Amygdala (tissue), 56 donors: ENCODE measurements at regions not wholly inside any gene's neighbourhood (a gene's known extent, or its start where the extent isn't known, plus 50 kb on each side); places are given as distances from the start of the nearest gene placed in this dataset.
"Not testable (repeated sequence)": the region's sequence is repeated elsewhere in the genome, so short reads cannot be mapped to it uniquely, and the experiment has no call there.

Experiments
- DNase-seq, 56 donors: peaks; one replicate each; lab custom pipeline; 2025; lab: John Stamatoyannopoulos, UW

DNA sequence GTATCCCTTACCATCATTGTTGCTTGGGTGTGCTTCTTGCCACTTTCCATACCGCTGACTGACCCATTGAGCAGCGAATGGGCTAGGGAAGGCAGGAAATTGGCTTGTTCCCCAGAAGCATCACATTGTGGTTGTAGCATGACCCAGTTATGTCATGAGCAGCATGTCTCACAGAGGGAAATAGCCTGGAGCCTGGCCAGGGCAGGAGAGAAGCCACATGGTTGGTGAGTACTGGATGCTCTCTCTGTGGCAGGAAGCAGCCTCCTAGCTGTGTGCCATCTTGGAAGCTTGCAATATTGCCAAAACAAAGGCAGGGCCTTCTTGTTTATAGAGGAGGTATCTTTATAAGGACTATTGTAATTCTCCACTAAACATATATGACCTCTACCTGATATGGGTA is 482.6 kb downstream of the PIK3C3 start:
- DNase-seq, result peak in 2 of 56 donors; percentile 1 to 4

DNA sequence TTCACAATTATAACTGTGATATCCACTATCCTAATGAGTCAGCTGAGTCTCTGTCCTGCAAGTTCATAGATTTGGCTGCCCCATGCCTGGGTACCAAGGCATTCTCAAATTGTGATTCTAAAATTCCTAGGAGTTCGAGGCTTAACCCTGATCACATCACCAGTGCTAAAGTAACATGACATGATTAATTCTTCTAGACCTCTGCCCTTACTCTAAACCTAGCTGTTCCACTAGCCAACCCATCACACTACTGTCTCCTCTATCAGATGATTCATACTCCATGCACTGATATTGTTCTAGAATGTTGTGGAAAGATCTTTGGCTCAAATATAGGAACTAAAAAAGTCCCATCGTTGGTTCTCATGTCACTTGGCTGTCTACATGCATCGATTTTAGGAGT is 487.6 kb downstream of the PIK3C3 start:
- no peak for DNase-seq

DNA sequence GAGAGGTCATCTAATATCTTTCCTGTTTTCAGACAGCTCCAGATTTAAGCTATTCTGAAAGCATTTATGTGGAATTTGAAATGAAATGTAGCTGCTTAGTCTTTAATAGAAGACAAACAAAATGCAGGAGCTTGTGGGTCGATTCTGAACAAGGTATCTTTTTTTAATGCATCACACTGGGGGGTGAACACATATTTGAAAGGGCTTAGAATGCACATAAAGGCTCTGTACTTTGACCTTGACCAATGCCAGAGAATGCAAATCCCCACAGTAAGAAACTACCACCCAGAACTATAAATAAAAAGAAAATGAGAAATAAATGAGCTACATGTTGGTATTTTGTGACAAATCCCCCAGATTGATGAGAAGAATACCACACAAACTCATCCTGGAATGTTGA is 489.3 kb downstream of the PIK3C3 start:
- DNase-seq, result no peak

DNA sequence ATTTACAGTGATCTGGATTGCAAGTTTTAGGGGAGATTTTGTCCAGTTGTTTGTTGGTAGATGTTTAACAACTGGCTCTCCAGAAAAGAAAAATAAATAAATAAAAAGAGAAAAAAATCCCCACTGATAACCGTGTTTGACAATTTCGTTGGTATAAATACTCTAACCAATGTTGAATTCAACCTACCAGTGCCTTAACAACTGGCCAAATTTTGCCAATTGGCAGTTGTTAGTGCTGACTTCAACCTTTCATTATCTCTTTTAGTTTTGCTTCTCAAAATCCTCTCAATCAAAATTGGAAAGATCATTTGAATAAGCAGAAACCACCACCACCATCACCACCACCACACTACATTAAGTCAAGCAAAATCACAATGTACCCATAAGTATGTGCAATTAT is 490.3 kb downstream of the PIK3C3 start:
- no peak for DNase-seq

DNA sequence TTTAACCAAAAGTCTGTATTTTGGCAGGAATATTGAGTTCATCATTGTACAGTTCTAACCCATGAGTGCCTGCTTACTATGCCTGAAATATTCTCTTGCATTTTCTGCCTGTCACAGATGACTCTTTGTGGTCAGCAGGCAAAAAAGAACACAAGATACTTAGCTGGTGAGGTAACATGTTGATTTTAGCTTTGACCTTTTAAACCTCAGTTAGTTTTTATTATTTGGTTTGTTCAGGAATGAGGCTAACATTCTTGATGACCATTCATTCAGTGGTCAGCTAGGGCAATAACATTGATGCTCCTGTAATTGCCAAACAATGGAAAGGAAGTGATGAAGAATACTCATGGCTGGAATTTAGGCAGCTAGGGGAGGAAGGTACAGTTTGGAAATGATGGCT is 491.2 kb downstream of the PIK3C3 start:
- DNase-seq, result no peak

DNA sequence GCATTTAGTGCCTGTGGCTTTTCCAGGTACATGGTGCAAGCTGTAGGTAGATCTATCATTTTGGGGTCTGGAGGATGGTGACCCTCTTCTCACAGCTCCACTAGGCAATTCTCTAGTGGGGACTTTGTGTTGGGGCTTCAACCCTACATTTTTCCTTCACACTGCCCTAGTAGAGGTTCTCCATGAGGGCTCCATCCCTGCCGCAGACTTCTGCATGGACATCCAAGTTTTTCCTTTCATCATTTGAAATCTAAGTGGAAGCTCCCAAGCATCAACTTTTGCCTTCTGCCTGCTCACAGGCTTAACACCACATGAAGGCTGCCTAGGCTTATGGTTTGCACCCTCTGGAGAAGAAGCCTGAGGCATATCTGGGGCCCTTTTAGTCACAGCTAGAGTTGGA is 492.7 kb downstream of the PIK3C3 start:
- DNase-seq, result no peak

DNA sequence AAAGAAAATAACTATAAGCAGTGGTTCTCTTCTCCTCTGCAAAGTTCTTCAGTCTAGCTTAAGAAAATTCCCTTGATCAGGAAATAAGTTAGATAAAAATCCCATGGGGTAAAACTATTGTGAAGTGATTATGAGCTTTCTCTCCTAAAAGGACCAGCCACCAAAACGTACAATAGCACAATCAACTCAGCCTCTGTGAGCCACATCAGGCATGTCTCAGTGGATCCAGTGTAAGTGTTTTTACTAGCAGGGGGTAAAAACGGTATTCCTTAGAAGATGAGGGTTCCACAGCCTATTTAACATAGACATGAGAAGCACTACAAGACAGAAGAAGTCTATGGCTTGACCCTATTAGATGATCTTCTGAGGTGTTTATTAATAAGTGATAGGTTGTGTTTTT is 503.2 kb downstream of the PIK3C3 start:
- DNase-seq, result no peak

DNA sequence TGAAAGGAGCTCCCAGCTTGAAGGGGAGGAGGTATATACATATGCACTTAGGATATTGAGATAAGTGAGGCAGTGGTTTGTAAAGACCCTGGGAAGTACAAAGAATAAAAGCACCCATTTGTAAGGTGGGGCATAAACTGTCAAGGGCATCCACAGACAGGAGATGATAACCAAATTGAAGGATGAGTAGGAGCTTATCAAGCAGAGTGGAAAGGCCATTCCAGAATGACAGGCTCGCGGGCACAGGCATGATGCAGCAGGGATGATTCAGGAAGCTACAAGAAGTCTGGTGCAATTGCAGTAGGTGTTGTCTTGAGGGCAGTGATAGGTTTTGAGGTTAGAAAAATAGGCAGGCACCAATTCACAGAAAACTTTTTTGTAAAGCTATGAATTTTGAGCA is 504.8 kb downstream of the PIK3C3 start:
- DNase-seq, result no peak

DNA sequence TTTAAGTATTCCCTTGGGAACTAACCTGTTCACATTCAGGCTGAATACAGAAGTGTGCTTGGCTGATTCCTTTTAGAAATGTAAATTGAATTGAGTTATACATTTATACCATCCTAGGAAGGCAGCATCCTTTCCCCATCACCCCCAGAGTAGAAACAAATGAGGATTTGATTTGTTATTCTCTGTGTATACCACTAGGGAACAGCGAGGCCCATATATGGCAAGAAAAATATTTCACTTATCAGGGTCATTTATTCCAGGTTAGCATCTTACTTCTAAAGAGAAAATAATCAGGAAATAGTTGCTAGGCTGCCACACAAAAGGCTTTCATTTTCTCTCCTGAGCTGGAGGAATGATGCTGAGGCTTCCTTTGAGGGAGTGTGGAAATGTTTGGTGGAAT is 516.9 kb downstream of the PIK3C3 start:
- DNase-seq, result no peak

DNA sequence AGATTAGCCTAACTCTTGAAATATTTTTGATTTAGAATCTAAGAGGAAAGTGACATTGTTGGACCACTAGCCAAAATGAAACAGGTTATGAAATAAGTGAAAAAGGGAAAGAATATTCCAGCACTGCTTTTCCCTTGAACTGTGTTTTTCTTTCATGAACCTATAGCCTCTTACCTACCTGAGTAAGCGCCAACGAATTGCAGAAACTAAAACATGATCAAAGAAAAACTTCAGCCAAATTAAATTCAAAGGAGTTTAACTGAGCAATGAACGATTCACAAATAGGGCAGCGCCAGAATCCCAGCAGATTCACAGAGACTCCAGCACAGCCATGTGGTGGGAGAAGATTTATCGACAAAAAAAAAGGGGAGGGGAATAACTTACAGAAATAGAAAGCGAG is 518.6 kb downstream of the PIK3C3 start:
- DNase-seq, result no peak

DNA sequence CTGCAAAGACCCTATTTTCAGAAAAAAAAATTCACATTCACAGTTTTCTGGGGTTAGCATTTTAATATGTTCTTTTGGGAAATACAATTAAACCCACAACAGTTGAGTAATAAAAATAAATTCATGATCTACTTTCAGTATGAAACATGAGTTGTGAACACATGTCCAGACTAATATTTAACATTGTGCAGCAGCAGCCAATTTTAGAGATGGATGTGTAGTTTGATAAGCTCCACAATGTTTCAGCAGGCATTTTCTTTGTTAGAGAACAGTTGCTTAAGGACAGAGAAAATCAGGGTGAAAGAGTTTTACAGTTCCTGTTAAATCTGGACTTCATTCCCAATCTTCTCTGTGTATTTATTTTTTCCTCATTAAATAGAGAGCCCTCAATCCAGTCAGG is 519.5 kb downstream of the PIK3C3 start:
- DNase-seq, result no peak

DNA sequence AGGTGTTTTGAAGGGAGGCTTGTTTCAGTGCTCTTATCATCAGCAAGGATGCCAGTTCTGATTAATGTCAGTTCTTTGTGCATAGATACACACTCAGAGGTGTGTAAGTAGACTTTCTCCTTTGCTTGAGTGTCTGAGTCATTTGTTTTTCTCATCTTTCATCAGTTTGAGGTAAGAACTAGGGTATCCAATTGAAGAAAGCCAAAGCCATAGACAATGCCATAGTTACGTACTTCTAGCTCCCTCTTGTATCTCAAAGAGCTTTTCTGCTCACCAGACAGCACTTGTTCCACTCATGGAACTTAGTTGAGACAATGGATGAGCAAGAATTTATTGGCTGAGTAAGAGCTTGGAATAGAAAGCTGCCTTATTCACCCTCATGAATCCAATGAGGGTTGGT is 520.1 kb downstream of the PIK3C3 start:
- DNase-seq, result no peak

DNA sequence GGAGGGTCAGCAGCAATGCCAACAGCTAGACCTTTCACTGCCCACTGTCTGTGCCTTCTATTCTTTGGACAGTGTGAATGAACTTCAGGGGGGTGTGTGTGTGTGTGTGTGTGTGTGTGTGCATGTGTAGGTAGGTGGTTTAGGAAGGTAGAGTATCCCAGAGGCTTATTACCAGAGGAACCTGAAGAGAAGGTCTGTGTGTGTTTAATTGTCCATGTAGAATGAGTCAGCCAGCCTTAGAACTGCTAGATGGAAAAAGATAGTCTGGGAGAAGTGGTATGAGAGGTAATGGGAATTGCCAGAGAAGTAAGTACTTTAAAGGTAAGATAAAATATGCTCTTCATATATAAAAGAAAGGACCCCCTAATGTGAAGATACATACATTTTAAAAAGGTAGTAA is 522.2 kb downstream of the PIK3C3 start:
- no peak for DNase-seq

DNA sequence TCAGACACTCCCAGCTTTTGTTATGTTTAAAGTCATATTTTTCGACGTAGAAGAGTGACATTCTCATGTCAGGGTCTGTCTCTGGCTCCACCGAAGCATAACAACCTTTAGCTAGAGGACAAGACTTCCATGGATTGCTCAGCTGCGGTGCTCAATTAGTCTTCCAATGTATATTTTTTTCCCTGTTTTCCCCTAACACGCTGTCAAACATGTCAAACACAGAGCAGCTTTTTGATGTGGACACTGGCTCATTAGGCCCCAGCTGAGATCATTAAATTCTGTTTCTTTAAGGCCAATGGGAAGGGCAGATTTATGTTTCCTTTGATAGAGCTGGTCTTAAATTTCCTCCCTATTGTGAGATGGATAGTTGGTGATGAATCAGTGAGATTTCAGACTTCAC is 525.4 kb downstream of the PIK3C3 start:
- DNase-seq, result no peak

DNA sequence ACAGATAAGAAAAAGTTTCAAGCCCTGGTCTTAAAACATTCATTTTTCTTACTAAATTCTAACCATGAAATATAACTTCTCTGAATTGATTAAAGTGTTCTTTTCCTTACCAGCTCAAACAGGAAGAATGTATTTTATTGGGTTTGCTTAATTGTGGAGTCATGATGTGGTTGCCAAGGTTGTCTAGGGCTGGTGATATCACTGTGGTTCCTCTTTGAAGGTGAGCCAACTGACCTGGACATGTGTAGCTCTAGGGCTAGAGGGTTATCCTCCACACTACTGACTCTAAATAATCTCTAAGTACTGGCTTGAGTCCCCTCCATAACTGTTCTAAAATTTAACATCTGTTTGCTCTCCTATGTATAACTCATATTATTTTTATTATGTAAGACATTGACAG is 529.6 kb downstream of the PIK3C3 start:
- DNase-seq, result no peak

DNA sequence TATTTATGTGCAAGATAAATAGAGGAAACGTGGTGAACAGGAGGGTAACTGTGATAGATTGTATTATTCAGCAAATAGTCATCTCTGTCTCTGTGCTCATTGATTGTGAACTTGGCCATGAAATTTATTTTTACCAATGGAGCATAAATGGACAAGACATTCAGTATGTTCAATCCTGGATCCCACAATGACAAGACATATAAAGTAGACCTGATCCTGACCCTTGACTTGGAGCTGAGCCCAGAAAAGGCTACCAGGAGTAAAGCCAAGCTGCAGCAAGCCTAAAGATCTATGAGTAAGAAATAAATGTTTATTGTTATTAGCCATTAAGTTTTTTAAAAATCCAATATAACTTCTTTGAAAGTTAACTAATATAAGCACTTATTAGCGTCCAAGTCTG is 531.2 kb downstream of the PIK3C3 start:
- DNase-seq, result no peak

DNA sequence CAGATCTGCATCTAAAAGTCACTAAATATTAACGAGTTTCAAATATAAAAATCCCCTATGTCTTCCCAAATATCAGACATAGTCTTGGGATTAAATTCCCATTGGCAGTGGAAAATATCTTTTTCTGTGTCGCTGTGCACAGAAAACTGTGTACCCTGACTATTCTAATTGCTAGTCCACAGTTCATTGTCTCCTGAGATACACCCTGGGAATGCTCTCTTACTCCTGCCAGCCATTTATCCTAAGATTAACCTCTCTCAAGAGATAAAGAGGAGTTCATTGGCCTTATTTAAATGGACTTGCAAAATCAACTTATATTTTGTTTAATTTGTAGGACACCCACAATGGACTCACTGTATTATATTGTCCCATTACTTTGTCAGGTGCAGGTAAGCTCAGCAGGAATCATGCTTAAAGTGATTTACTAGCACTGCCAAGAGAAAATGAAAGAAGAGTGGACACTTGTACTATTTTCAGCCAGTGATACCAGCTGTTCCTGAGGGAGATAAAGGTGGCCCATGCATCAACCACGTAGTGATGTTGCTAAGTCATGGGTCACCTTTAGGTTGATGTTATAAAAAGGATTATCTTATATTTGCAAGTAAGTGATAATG is 553.8 kb downstream of the PIK3C3 start:
- no peak for DNase-seq

DNA sequence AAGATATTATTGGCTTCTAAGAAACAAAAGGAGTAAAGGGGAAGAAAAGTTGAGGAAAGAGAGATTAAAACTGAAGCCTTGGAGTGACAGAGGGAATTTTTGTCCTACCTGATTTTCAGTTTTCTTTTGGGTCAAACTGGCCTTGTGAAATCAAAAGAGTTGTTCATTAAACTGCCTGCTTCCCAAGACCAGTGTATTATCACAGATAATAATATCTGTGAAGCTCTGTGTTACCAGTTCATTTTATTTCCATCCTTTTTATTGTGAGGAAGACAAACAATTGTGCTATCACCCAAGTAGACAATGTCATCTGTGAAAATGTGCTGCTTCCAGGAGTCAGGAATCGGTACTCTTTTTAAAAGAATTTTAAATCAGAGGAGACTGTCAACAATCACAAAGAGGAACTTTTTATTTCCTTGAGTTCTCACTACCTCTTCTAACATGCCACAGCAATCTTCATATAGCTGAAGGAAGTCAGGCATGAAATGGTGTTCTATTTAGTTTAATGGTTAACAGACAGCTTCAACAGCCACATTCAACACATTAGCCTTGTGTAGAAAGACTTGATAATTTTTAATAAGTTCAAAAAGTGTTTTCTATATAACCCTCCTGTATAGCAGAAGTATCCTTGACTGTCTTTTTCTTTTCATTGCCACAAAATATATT is 554.8 kb downstream of the PIK3C3 start:
- no peak for DNase-seq

DNA sequence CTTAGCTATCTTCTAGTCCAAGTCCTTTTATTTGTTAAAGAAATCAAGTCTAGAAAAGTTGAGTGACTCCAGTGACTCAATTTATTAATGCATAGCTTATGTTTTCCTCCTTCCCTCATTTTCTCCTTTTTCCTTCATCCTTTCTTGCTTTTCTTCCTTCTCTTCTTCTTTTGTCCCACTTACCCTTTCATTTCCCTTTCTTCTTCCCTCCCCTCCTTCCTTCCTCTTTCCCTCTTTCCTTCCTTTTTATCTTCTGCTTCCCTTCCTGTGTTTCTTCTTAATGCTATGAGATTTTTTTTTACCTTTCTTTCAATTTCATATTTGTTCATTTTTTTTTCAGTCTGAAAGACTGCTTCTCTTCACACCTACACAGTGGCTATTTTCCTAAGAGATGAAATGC is 555.5 kb downstream of the PIK3C3 start:
- DNase-seq, result no peak

DNA sequence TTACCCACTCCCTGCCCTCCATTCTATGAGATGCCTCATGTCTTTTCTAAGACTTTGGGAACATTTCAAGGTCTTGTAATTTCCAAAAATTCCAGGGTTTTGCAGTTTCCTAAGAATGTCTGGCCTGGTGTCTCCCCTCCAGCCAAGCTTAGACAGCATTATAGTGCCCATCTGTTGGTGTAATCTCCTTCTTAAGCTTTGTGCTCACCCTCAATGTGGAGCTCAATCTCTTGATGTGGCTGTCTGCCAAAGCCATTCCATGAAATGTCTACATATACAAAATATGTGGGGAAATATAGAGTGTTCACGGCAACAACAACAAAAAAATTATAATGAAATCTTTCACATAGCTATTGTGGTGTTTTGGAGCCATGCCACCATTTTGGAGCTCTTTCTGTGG is 558.4 kb downstream of the PIK3C3 start:
- no peak for DNase-seq

DNA sequence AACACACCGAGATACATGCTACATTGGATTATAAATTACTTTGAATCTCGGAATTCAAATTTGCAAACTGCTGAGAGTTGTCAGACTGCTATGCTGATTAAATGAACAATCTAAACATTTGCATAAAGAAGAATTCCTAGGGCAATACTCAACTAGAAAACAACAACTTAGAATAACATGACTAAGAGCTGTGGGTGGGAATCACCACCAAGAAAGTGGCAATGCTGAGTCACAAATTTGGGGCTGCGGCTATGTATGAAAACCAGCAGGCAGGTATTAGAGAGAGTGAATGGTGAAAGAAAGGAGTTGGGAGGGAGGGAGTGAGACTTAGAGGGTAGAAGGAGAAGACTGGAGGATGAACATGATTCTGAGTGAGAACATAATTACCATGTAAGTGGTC is 559.5 kb downstream of the PIK3C3 start:
- no peak for DNase-seq

DNA sequence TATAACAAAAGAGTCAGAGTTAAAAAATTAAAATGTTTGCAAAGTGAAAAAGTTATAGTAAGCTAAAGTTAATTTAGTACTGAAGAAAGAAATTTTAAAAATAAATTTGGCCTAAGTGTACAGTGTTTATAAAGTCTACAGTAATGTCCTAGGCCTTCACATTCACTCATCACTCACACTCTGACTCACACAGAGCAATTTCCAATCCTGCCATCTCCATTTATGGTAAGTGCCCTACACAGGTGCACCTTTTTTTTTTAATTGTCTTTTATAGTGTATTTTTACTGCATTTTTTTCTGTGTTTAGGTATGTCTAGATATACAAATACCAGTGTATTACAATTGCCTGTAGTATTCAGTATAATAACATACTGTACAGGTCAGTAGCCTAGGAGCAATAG is 562.9 kb downstream of the PIK3C3 start:
- no peak for DNase-seq

DNA sequence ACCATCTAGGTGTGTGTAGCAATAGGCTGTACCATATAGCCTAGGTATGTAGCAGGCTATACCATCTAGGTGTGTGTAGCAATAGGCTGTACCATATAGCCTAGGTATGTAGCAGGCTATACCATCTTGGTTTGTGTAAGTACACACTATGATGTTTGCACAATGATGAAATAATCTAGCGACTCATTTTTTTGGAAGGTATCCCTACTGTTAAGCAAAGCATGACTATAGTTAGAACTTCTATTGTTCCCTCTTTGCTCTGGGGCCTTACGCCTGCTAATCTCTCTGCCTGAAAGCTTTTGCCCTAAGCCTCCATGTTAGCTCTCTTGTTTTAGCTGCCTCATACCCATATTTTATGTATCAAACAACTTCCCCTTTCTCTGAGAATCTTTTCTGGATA is 563.3 kb downstream of the PIK3C3 start:
- not testable (repeated sequence) for DNase-seq
